Chondrocyte (in vitro differentiated cells): ENCODE measurements at regions not wholly inside any gene's neighbourhood (a gene's known extent, or its start where the extent isn't known, plus 50 kb on each side); places are given as distances from the start of the nearest gene placed in this dataset.

ENCODE experiments used
- DNase-seq: peaks from one replicate; pipeline ENCODE4 v3.0.0; 2021; ENCODE audit warnings: mixed read lengths, low spot score
- H3K27ac Mint-ChIP-seq: one replicate; pipeline ENCODE4 v1.8.0; 2021; ENCODE audit warnings: mild to moderate bottlenecking, moderate library complexity, mixed read lengths; ENCODE audit not compliant: unreplicated experiment
- H3K27me3 Mint-ChIP-seq: 2 replicates; pipeline ENCODE4 v1.8.0; 2021; ENCODE audit warnings: low read depth, mixed read lengths
- H3K36me3 Mint-ChIP-seq: 2 replicates; pipeline ENCODE4 v1.8.0; 2021; ENCODE audit warnings: low read depth, mixed read lengths
- H3K4me1 Mint-ChIP-seq: 2 replicates; pipeline ENCODE4 v1.8.0; 2021; ENCODE audit warnings: low read depth, mild to moderate bottlenecking, mixed read lengths
- H3K4me3 Mint-ChIP-seq: one replicate; pipeline ENCODE4 v1.8.0; 2021; ENCODE audit warnings: mild to moderate bottlenecking, moderate library complexity, mixed read lengths; ENCODE audit not compliant: unreplicated experiment
- H3K9me3 Mint-ChIP-seq: 2 replicates; pipeline ENCODE4 v1.8.0; 2021; ENCODE audit warnings: low read depth, mixed read lengths
- TF ChIP-seq, protein P1 (sequence below): fragments of 200-600 bp; sonication (generic); IDR thresholded peaks from 2 replicates; pipeline ENCODE4 v1.5.0; 2021; ENCODE audit warnings: antibody characterized with exemption, mild to moderate bottlenecking, moderate library complexity

DNA sequence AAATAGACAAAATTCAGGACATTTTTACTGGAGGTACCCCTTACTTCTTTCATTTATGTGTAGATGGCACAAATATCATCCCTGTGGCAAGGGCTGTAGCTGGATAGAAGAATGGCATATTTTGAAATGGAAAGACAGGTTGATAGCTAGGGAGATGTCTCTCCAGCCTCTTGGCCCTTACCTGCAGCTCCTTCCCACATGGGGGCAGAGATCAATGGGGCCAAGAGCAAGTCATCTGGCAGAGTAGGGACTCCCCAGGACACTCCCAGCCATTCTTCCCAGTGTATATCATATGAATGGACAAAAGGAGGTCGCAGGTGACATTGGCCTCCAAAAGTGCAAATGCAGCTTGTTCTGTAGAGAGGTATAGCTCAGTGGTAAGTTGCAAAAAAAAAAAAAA, 192.2 kb upstream of the ATP5MC3 start:
- Mint-ChIP-seq H3K36me3 (no peaks in the 10 kb centered on the region), H3K27ac (no peak overlapping the region), H3K4me3 (no peak overlapping the region), H3K4me1 (no peaks in the 10 kb centered on the region), H3K27me3 (peaks cover 36% of the 10 kb centered on the region), H3K9me3 (no peaks in the 10 kb centered on the region)
- DNase-seq: no peak
- TF ChIP-seq, protein P1, sequence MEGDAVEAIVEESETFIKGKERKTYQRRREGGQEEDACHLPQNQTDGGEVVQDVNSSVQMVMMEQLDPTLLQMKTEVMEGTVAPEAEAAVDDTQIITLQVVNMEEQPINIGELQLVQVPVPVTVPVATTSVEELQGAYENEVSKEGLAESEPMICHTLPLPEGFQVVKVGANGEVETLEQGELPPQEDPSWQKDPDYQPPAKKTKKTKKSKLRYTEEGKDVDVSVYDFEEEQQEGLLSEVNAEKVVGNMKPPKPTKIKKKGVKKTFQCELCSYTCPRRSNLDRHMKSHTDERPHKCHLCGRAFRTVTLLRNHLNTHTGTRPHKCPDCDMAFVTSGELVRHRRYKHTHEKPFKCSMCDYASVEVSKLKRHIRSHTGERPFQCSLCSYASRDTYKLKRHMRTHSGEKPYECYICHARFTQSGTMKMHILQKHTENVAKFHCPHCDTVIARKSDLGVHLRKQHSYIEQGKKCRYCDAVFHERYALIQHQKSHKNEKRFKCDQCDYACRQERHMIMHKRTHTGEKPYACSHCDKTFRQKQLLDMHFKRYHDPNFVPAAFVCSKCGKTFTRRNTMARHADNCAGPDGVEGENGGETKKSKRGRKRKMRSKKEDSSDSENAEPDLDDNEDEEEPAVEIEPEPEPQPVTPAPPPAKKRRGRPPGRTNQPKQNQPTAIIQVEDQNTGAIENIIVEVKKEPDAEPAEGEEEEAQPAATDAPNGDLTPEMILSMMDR: no peak

DNA sequence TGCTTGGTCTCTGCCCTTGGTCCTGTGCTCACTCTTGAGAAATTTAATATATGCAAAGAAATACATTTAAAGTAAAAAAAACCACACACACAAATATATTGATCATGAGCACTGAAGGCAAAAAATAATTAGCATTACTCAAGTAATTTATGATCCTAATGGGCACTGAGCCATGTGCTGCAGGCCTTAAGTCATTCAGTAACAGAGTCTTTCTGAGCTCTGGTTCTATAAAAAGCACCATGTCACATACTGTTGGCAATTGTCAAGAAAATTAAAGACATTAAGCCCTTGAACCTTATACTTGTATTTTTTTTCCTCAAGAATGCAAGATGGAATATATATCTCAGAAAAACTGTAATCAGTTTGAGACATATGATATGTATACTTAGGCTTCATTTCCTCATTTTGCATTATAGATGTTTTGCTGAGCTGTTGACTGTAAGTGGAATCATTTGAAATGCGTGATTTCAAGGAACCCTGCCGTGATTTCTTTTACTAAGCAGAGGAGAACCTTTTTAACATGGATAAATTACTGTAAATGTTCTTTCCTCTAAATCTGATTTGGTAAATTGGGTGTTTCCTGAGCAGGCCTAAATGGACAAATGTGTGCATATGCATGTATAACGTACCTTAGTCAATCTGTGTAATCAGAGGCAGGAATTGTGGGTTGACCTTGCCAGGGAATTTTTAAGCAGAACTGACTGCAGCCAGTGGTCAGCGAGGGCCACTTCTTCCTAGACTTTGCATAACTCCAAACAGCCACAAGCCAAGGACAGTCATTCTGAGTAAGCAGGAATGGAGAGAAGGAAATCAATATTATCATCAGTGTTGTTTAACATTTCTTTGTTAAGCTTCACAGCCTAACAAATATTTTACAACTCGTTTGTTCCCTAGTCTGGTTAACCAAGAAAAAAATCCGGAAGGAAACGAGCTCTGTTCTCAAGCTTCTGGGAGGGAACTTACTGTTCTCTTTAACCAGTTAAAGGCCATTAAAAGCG, 191.5 kb upstream of the ATP5MC3 start:
- Mint-ChIP-seq H3K9me3 (no peaks in the 10 kb centered on the region), H3K36me3 (no peaks in the 10 kb centered on the region), H3K27ac (no peak overlapping the region), H3K4me1 (no peaks in the 10 kb centered on the region), H3K27me3 (peaks cover 35% of the 10 kb centered on the region), H3K4me3 (no peak overlapping the region)
- TF ChIP-seq, protein P1: no peak
- no peak for DNase-seq

DNA sequence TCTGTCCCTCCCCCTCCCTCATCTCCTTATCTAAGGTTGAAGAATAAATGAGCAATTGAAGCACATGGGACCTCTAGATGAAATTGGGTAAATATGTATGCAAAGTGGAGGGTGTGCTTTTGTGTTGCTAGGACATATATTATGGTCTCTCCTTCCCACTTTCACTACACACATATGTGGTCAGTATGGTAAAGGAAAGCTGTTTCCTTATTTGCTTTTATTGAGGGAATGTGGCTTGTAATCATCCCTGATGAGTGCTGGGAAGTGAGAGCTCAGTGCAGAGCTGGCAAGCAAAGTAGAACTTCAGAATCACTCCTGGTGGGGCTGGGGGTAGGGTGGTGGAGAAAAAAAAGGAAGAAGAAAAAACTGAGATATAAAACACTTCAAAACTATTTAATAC, 189.9 kb upstream of the ATP5MC3 start:
- no peak for DNase-seq
- no peak overlapping the region for H3K4me3 Mint-ChIP-seq
- no peaks in the 10 kb centered on the region for H3K36me3 Mint-ChIP-seq
- TF ChIP-seq, protein P1: no peak
- no peak overlapping the region for H3K27ac Mint-ChIP-seq
- no peaks in the 10 kb centered on the region for H3K4me1 Mint-ChIP-seq
- peaks cover 24% of the 10 kb centered on the region for H3K27me3 Mint-ChIP-seq
- no peaks in the 10 kb centered on the region for H3K9me3 Mint-ChIP-seq

DNA sequence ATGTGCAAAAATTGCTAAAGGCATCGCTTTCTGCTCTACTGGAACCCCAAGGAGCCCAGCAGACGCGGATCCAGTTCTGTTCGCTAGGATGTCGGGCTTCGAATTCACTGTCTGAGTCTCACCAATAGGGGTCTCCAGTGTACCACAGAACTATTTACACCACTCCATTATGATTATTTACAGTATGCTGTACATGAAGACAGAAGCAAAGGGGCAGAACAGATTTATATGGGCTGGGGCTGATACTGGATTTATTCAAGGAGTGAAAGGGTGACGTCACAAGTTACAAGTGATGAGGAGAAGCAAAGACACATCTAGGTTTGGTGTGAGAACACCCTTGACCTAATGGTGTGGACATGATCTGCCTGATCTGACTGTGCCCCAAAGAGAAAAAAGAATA, 185.3 kb upstream of the ATP5MC3 start:
- no peak overlapping the region for H3K27ac Mint-ChIP-seq
- no peak for DNase-seq
- TF ChIP-seq, protein P1: peak; percentile 86
- H3K27me3 Mint-ChIP-seq: peaks cover 36% of the 10 kb centered on the region
- no peak overlapping the region for H3K4me3 Mint-ChIP-seq
- H3K4me1 Mint-ChIP-seq: no peaks in the 10 kb centered on the region
- no peaks in the 10 kb centered on the region for H3K36me3 Mint-ChIP-seq
- H3K9me3 Mint-ChIP-seq: no peaks in the 10 kb centered on the region

DNA sequence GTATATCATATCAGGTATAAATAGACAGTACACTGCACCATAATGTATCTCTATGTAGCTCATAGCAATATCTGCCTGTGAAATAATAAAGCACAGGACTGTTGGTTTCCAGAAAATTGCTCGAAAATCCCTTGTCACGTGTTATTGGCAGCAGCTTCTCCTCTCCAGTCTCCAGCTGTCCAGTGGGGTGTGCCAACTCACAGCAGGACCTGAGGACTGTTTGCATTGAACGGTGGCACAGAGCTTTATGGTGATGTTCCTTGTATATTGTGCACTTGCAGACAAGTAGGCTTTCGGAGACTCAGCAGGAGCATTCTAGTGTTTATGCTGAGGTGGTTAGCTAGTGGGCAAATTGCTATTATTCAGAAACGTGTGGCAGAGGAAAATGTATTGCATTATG, 182.2 kb upstream of the ATP5MC3 start:
- DNase-seq: no peak
- H3K4me1 Mint-ChIP-seq: no peaks in the 10 kb centered on the region
- H3K36me3 Mint-ChIP-seq: no peaks in the 10 kb centered on the region
- H3K27me3 Mint-ChIP-seq: peaks cover 35% of the 10 kb centered on the region
- H3K27ac Mint-ChIP-seq: no peak overlapping the region
- no peak overlapping the region for H3K4me3 Mint-ChIP-seq
- TF ChIP-seq, protein P1: no peak
- H3K9me3 Mint-ChIP-seq: no peaks in the 10 kb centered on the region
